Mesodermal cell (in vitro differentiated cells): ENCODE measurements at regions not wholly inside any gene's neighbourhood (a gene's known extent, or its start where the extent isn't known, plus 50 kb on each side); places are given as distances from the start of the nearest gene placed in this dataset.

ENCODE experiments used
- H3K27ac ChIP-seq: 2 replicates; pipeline ENCODE4 v1.7.0; 2013; ENCODE audit warnings: mild to moderate bottlenecking, low read depth, low read length, moderate library complexity; ENCODE audit not compliant: severe bottlenecking
- H3K36me3 ChIP-seq: 2 replicates; pipeline ENCODE4 v1.7.1; 2013; ENCODE audit warnings: mild to moderate bottlenecking, low read length, moderate library complexity; ENCODE audit not compliant: control insufficient read depth, insufficient read depth
- H3K4me1 ChIP-seq: one replicate; pipeline ENCODE4 v1.7.1; 2013; ENCODE audit warnings: mild to moderate bottlenecking, low read length; ENCODE audit not compliant: insufficient read depth, control insufficient read depth, poor library complexity, severe bottlenecking
- H3K4me3 ChIP-seq: 2 replicates; pipeline ENCODE4 v1.7.0; 2013; ENCODE audit warnings: low read length, control low read depth, mild to moderate bottlenecking; ENCODE audit not compliant: insufficient read depth, poor library complexity, severe bottlenecking; ENCODE audit errors: extremely low read depth
- H3K9me3 ChIP-seq: 2 replicates; pipeline ENCODE4 v1.7.1; 2013; ENCODE audit warnings: mild to moderate bottlenecking, low read length, moderate library complexity; ENCODE audit not compliant: control insufficient read depth
- WGBS, 2 experiments: methylation state at CpG; one replicate each; pipeline ENCODE4 v1.1.5; 2013; ENCODE audit warnings: missing lambda C conversion rate in 2 of 2; ENCODE audit not compliant: insufficient coverage in 2 of 2; 5-methylcytosine and 5-hydroxymethylcytosine counted together

DNA sequence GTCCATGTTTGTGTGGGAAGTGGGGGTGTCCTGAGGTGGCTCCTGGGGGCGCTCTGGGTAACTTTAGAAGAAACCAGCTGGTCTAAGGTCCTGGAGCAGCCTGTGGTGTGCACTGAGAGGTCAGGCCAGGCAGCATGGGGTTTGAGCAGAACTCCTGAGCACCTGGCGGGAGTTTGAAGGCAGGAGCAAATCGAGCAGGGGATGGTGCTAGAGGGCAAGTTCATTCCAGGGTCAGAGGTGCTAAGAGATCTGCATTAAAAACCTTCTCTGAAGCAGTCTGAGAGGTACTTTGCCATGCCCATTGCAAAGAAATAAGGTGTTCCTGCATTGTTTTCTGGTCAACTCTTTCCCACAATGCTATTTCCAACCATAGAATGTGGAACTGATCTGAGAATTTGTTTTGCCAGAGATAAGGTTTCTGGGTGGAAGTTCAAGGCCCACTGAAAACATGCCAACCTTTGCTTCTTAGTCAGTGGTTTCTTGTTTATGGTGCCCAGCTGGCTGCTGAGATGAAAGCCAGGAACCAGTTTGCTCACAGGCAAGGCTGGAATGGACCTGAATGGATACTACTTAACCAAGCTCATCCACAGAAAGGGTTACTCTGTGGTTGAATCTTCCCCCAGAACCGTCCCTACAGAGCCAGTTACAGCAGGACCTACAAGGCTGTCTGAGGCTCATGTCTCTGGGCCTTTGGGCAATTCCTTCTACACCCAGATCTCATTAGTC lies 136.3 kb upstream of the TMEM72 start:
- Histone ChIP-seq H3K27ac (no peak overlapping the region), H3K4me3 (no peak overlapping the region), H3K9me3 (no peaks in the 10 kb centered on the region), H3K36me3 (no peaks in the 10 kb centered on the region), H3K4me1 (no peaks in the 10 kb centered on the region)
- WGBS, 2 experiments, result 59 to 85% methylated on average over 3 of the region's 4 CpGs

DNA sequence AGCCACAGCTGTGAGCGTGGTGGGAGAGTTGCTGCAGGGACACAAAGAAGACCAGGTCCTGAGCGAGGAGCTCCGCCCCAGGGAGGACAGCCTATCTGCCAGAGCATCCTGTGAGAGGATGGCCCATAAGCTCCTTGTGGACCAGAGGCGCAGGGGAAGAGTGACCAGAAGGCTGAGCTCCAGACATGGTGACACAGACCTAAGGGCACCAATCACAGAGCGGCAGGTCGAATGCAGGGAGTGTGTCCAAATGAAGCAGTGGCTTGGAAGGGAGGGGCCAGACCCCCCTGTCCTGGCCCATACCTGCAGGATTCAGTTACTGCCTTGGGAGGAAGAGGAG lies 135.8 kb upstream of the TMEM72 start:
- Histone ChIP-seq H3K27ac (no peak overlapping the region), H3K36me3 (no peaks in the 10 kb centered on the region), H3K4me1 (no peaks in the 10 kb centered on the region), H3K4me3 (no peak overlapping the region), H3K9me3 (no peaks in the 10 kb centered on the region)
- 87 to 93% methylated on average over 5 to 6 of the region's 6 CpGs for WGBS, 2 experiments

DNA sequence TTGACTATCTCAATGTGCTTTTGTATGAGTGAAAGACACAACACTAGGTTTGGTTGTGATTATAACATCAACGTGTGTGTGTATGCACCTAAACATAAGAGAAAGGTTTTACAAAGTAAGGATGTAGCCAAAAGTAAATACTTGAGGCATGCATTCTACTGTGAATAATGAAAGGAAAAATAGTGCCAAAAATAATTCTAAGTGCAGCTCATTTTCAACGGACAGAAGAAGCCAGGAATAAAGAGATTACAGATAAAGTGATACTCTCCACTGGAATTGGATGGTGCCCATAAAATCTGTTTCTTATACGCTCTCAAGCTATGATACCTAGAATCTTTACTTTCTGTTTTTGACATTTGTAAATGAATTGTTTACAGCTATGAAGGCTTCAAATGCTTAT lies 135.0 kb upstream of the TMEM72 start:
- no peaks in the 10 kb centered on the region for H3K9me3 ChIP-seq
- no peak overlapping the region for H3K4me3 ChIP-seq
- WGBS, 2 experiments, result 80 to 88% methylated on average over 1 to 2 of the region's 3 CpGs
- no peaks in the 10 kb centered on the region for H3K4me1 ChIP-seq
- H3K36me3 ChIP-seq, result no peaks in the 10 kb centered on the region
- H3K27ac ChIP-seq, result no peak overlapping the region

DNA sequence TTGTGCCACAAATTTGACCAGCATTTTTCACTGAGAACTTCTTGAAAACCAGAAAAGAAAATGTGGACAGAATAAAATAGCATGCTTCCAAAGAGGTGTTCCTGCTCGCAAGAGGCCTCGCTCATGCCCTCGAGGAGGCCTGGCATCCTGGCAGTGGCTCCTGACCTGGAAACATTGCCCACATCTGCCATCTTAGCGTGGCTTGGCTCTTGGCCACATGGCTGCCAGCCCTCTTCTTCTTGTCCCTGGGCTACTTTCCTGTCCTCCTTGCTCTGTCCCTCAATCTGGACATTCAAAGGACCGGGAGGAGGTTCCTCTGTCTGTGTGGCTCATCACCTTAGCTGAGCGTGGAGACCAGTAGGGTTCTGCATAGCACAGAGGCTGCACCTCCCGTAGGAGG lies 131.6 kb upstream of the TMEM72 start:
- Histone ChIP-seq H3K36me3 (no peaks in the 10 kb centered on the region), H3K27ac (no peak overlapping the region), H3K9me3 (no peaks in the 10 kb centered on the region), H3K4me3 (no peak overlapping the region), H3K4me1 (no peaks in the 10 kb centered on the region)
- WGBS, 2 experiments, result 90% methylated on average over 7 of the region's 7 CpGs

DNA sequence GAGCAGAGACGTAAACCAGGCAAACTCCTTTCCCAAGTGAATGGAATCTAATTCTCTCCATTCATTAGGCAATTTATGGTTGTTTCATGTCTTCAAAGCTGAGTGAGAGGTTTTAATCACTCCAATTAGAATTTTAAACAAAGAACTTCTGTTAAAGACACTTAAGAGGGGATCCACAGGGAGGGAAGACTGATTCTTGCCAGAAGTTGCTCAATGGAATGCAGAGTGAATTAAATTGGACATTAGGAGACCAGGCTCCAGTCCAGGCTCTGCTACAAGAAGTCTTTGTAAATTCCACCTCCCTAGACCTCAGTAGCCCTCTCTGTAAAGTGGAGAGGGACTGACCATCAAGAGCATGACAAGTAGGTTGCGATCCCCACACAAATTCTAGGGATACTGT lies 130.7 kb upstream of the TMEM72 start:
- Histone ChIP-seq H3K9me3 (no peaks in the 10 kb centered on the region), H3K36me3 (no peaks in the 10 kb centered on the region), H3K4me3 (no peak overlapping the region), H3K27ac (no peak overlapping the region), H3K4me1 (no peaks in the 10 kb centered on the region)
- WGBS, 2 experiments, result 100% methylated on average over 1 of the region's 2 CpGs; no CpG with 5 or more reads in 1 of the 2 experiments

DNA sequence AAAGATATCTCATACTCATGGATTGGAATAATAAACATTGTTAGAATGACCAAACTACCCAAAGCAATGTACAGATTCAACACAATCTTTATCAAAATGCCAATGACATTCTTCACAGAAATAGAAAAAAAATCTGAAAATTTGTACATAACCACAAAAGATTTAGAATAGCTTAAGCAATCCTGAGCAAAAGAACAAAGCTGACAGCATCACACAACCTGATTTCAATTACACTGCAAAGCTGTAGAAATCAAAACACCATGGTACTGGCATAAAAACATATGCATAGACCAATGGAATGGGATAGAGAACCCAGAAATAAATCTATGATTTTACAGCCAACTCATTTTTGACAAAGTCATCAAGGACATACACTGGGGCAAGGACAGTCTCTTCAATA lies 130.0 kb upstream of the TMEM72 start:
- Histone ChIP-seq H3K27ac (no peak overlapping the region), H3K4me1 (no peaks in the 10 kb centered on the region), H3K36me3 (no peaks in the 10 kb centered on the region), H3K9me3 (no peaks in the 10 kb centered on the region), H3K4me3 (no peak overlapping the region)

DNA sequence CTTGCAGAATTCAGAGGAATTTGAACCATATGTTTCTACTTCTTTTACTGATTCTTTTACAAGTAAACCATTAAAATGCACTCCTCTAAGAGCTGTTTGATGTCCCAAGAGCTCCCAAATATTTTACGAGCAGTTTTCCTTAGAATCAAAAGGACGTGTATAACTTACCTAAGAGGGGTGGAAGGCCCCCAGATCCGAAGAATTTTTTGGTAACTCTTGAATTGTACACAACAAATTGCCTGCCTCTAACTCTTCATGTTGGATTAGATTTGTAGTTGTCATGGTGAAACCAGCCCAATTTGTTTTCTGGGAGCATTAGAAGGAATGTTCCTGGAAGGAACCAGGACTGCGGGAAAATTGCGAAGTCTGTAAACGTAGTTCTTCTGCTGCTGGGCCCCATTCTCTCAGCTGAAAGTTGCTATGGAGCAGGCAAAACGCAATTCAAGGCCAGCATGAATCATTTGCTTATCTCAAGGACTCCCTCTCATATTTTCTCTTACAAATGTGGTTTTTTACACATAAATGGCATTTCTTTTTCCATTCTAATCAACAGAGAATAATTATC lies 124.8 kb upstream of the TMEM72 start:
- no peaks in the 10 kb centered on the region for H3K9me3 ChIP-seq
- no peaks in the 10 kb centered on the region for H3K4me1 ChIP-seq
- WGBS, 2 experiments, result 86 to 96% methylated on average over 6 of the region's 7 CpGs
- H3K27ac ChIP-seq, result peak overlapping the region; percentile 25
- no peaks in the 10 kb centered on the region for H3K36me3 ChIP-seq
- no peak overlapping the region for H3K4me3 ChIP-seq

DNA sequence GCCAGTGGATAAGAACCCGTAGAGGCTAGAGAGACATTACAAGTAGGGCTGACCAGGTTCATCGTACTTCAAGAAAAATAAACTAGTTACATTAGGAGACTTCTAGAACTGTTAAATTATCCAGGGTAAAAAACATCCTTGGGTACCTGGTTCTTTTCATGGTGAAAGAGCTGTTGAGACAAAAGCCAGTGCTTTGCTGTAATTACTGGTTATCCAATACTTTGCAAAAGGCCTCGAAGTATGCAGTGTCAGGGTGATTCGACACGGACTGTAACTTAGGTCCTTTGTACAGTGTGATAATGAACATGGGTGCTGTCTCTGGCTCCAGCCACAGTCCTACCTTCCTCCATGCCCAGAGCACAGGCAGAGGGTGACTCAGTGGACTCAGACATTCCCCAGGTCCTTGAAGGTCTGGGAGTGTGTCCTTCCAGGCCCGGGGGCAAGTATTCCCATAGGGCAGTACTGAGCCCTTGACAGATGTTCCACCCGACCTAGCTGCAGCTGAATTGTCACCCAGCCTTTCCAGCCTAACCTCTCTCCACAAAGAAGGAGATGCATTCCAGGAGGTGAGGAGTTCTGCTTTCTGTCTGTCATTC lies 123.6 kb upstream of the TMEM72 start:
- H3K4me1 ChIP-seq, result no peaks in the 10 kb centered on the region
- 88 to 91% methylated on average over 4 of the region's 7 CpGs for WGBS, 2 experiments
- H3K4me3 ChIP-seq, result no peak overlapping the region
- H3K27ac ChIP-seq, result no peak overlapping the region
- H3K36me3 ChIP-seq, result no peaks in the 10 kb centered on the region
- H3K9me3 ChIP-seq, result no peaks in the 10 kb centered on the region

DNA sequence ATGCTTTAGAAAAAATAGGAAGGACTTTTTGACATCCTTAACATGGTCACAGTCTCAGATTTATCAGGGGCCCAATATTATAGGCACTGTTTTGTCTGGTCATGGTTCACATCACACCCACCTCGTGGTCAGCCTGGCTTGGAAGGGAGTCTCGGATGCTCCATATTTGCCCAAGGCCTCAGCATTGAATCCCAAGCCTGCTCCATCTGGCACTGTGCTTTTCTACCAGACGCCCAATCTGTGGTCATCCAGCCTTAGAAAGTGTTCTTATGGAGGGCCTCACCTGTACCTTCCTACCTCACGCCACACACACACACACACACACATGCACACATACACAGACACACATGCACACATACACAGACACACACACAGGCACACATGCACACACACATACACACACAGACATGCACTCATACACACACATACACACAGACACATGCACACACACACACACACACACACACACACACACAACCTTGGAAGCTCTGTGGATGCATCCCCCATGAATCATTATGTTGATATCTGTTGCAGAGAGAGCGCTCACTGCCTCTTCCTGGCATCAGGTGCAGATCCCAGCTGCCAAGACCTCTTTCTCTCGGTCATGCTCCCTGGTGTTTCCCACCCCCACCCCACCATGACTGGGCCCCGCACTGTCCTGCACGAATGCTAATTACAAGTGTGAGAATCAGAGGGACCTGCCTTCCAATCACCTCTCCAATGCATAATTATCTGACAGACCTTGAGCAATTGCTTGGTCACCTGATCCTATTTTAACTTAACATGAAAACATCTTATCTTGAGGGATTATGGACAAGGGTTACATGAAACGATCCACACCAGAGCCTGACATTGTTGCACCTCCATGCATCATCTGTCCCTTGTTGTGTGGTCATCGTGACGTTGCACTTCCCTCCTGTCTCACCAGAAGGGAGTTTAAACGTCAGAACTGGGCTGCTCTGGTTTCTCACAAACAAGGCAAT lies 122.7 kb upstream of the TMEM72 start:
- 80 to 92% methylated on average over 7 to 12 of the region's 12 CpGs for WGBS, 2 experiments
- no peaks in the 10 kb centered on the region for H3K9me3 ChIP-seq
- no peak overlapping the region for H3K27ac ChIP-seq
- H3K4me3 ChIP-seq, result no peak overlapping the region
- H3K36me3 ChIP-seq, result no peaks in the 10 kb centered on the region
- no peaks in the 10 kb centered on the region for H3K4me1 ChIP-seq

DNA sequence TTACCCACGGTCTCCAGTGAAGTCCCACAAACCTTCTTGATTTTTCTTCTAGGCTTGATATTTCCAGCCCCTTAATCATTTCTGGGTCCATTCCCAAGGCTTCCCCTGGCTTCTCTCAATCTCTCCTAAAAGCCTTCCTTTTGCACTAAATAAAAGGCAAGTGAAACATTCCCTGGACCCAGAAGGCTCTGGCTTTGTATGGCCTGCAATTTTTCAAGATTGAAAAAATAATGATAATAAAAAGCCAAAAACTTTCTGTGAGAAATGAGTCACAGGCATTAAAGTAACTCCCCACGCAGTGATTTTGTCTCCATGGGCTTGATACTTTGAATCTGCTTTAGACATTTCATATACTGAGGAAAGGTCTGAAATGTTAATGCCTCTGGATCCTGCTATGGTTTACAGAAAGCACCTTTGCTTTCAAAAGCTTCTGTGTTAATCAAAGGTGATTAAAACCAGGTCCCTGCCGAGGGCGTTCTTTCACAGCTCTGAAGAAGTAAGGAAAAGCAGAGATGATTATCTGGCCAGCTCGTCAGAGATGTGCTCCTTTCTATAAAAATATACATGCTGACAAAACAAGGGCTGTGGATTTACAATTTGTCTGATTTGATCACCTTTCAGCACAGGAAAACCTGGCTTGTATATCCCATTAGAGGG lies 118.9 kb upstream of the TMEM72 start:
- Histone ChIP-seq H3K9me3 (no peaks in the 10 kb centered on the region), H3K36me3 (no peaks in the 10 kb centered on the region), H3K27ac (no peak overlapping the region), H3K4me1 (no peaks in the 10 kb centered on the region), H3K4me3 (no peak overlapping the region)
- WGBS, 2 experiments, result 72 to 85% methylated on average over 2 of the region's 5 CpGs
